ENCODE measurements at regions not wholly inside any gene's neighbourhood (a gene's known extent, or its start where the extent isn't known, plus 50 kb on each side); places are given as distances from the start of the nearest gene placed in this dataset.
"Not testable (repeated sequence)": the region's sequence is repeated elsewhere in the genome, so short reads cannot be mapped to it uniquely, and the experiment has no call there.

DNA sequence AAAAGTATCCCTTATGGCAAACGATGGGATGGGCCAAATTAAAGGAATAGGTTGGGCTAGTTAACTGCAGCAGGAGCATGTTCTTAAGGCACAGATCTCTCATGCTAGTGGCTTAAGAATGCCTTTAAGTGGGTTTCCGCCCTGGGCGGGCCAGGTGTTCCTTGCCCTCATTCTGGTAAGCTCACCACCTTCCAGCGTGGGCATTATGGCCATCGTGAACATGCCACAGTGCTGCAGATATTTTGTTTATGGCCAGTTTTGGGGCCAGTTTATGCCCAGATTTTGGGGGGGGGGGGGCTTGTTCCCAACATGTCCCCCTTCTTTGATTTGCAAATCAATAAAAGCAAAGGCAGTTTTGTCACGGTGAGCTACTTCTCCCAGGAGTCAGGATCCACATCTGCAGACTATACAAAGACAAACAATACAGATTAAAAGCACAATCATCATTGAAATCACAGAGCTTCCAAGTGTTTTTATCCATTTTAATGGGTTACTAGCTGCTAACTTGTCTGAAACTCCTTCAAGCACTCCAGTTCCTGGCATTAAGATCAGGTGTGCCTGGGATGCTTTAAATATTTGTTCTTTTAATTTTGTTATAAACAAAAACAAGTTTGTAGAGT lies 563.3 kb upstream of the MBL2 start:
- TF ChIP-seq EZH2 (IDR thresholded peaks at IDR 0.05; ENCODE audit: borderline replicate concordance, low read depth, low read length, severe bottlenecking), result not testable (repeated sequence)
- TF ChIP-seq, protein P1, sequence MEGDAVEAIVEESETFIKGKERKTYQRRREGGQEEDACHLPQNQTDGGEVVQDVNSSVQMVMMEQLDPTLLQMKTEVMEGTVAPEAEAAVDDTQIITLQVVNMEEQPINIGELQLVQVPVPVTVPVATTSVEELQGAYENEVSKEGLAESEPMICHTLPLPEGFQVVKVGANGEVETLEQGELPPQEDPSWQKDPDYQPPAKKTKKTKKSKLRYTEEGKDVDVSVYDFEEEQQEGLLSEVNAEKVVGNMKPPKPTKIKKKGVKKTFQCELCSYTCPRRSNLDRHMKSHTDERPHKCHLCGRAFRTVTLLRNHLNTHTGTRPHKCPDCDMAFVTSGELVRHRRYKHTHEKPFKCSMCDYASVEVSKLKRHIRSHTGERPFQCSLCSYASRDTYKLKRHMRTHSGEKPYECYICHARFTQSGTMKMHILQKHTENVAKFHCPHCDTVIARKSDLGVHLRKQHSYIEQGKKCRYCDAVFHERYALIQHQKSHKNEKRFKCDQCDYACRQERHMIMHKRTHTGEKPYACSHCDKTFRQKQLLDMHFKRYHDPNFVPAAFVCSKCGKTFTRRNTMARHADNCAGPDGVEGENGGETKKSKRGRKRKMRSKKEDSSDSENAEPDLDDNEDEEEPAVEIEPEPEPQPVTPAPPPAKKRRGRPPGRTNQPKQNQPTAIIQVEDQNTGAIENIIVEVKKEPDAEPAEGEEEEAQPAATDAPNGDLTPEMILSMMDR (IDR thresholded peaks at IDR 0.05; ENCODE audit: borderline replicate concordance, extremely low read depth, low read length, poor library complexity, severe bottlenecking), result not testable (repeated sequence)
